Renal cortex interstitium (tissue), 11 donors: ENCODE measurements at regions not wholly inside any gene's neighbourhood (a gene's known extent, or its start where the extent isn't known, plus 50 kb on each side); places are given as distances from the start of the nearest gene placed in this dataset.

Source experiments
- DNase-seq, 11 donors: peaks; one replicate each; pipeline ENCODE4 v3.0.0-alpha.2; 2013; ENCODE audit warnings: low read depth in 9 of 11, low spot score in 4 of 11; ENCODE audit errors: extremely low read depth in 1 of 11

- DNase-seq, result no peak
Measured at GRCh38 chr1:170219163-170219562, 73.4 kb downstream of the NTMT2 start.

GRCh38 chr1:170221031-170221430 is 75.3 kb downstream of the NTMT2 start:
- no peak for DNase-seq

- DNase-seq, result no peak
Measured at GRCh38 chr1:170221495-170221894, 75.7 kb downstream of the NTMT2 start.

- no peak for DNase-seq
Measured at GRCh38 chr1:170224469-170224868, 78.7 kb downstream of the NTMT2 start.

GRCh38 chr1:170225781-170226530 is 80.2 kb downstream of the NTMT2 start:
- no peak for DNase-seq

GRCh38 chr1:170226767-170227166 is 81.0 kb downstream of the NTMT2 start:
- no peak for DNase-seq

- no peak for DNase-seq
Measured at GRCh38 chr1:170230323-170230722, 84.6 kb downstream of the NTMT2 start.

- DNase-seq, result no peak
Measured at GRCh38 chr1:170231662-170232061, 85.9 kb downstream of the NTMT2 start.

GRCh38 chr1:170238704-170239391 is 93.1 kb downstream of the NTMT2 start:
- no peak for DNase-seq

- no peak for DNase-seq
Measured at GRCh38 chr1:170239445-170239844, 93.7 kb downstream of the NTMT2 start.

GRCh38 chr1:170240409-170240808 is 94.7 kb downstream of the NTMT2 start:
- no peak for DNase-seq

GRCh38 chr1:170241266-170241851 is 95.6 kb downstream of the NTMT2 start:
- DNase-seq, result no peak

GRCh38 chr1:170247751-170248521 is 102.2 kb downstream of the NTMT2 start:
- no peak for DNase-seq

GRCh38 chr1:170250531-170251276 is 104.9 kb downstream of the NTMT2 start:
- DNase-seq, result no peak

- no peak for DNase-seq
Measured at GRCh38 chr1:170252851-170253579, 107.3 kb downstream of the NTMT2 start.

GRCh38 chr1:170254371-170254770 is 108.6 kb downstream of the NTMT2 start:
- no peak for DNase-seq

GRCh38 chr1:170261669-170262068 is 115.9 kb downstream of the NTMT2 start:
- no peak for DNase-seq

GRCh38 chr1:170262276-170262939 is 116.6 kb downstream of the NTMT2 start:
- no peak for DNase-seq
